ENCODE measurements at regions not wholly inside any gene's neighbourhood (a gene's known extent, or its start where the extent isn't known, plus 50 kb on each side); places are given as distances from the start of the nearest gene placed in this dataset.
"Not testable (repeated sequence)": the region's sequence is repeated elsewhere in the genome, so short reads cannot be mapped to it uniquely, and the experiment has no call there.

GRCh38 chr11:67780056-67780455, 105.6 kb upstream of the ALDH3B2 start:
- peak; percentile 49 for DNase-seq (ENCODE audit: low read depth)
- TF ChIP-seq CTCF (IDR thresholded peaks at IDR 0.05; ENCODE audit: insufficient read depth, low read length), result no peak
- no peak overlapping the region for H3K4me3 ChIP-seq (ENCODE audit: low read depth, low read length)

- not testable (repeated sequence) for DNase-seq (ENCODE audit: low read depth); H3K4me3 ChIP-seq (ENCODE audit: low read depth, low read length)
These were observed 104.9 kb upstream of the ALDH3B2 start for GRCh38 chr11:67779189-67779875.

DNA sequence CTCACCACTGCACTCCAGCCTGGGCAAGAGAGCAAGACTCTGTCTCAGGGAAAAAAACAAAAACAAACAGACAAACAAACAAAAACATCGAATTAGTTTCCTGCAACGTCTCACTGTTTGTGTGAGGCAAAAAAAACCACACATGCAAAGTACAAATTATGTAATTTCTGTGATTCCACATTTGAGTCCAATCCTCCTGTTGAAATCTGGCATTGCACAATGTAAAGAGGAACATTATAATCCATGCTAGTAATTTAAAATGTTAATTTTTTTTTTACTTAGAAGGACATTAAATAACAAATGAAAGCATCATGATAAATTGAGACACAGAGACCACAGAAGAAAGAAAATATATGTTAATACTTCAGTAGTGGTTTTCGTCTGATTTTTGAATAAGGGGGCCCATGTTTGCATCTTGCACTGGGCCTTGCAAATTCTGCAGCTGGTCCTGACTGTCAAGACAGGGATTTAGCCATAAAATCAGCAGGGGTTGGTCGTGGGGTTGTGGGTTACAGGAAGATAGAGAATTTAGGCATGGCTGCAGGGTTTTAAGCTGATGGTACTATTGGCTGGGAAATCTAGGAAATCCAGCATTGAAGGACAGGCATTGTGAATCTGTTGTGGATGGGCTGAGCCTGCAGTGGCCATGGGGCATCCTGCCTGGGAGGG, 102.6 kb upstream of the ALDH3B2 start:
- no peak overlapping the region for H3K4me3 ChIP-seq (ENCODE audit: low read depth, low read length)
- TF ChIP-seq CTCF (IDR thresholded peaks at IDR 0.05; ENCODE audit: insufficient read depth, low read length), result no peak
- DNase-seq (ENCODE audit: low read depth), result no peak

DNA sequence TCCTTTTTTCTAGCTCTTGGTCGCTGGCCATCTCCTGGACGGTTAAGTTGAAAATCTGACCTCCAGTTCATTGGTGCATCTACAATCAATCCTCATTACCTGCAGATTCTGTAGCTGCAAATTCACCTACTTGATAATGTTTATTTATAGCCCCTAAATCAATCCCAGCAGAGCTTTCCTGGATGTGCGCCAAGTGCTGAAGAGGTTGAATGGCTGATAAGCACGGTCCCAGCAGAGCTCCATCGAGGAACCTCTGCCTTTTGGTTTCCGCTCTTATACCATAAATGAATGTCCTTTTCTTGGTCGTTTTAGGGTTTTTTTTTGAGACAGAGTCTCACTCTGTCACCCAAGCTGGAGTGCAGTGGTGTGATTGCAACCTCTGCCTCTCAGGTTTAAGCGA, 99.8 kb upstream of the ALDH3B2 start:
- DNase-seq (ENCODE audit: low read depth); H3K4me3 ChIP-seq (ENCODE audit: low read depth, low read length): not testable (repeated sequence)

- not testable (repeated sequence) for H3K4me3 ChIP-seq (ENCODE audit: low read depth, low read length); DNase-seq (ENCODE audit: low read depth)
These were observed 93.7 kb upstream of the ALDH3B2 start for GRCh38 chr11:67768001-67768730.

DNA sequence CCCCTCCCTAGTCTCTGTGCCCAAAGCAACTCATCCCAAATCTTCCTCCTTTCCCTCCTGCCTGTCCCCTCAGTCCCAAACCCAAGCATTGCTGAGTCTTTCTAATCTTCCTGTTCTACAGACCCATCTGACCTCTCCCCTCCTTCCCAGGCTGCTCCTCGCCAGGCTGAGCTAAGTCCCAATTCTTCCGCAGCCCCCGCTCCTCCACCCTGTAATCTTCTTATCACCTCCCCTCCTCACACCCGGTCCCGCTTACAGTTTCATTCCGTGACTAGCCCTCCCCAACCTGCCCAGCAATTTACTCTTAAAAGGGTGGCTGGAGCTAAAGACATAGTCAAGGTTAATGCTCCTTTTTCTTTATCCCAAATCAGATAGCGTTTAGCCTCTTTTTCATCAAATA, 86.8 kb upstream of the ALDH3B2 start:
- not testable (repeated sequence) for H3K4me3 ChIP-seq (ENCODE audit: low read depth, low read length); DNase-seq (ENCODE audit: low read depth)

DNA sequence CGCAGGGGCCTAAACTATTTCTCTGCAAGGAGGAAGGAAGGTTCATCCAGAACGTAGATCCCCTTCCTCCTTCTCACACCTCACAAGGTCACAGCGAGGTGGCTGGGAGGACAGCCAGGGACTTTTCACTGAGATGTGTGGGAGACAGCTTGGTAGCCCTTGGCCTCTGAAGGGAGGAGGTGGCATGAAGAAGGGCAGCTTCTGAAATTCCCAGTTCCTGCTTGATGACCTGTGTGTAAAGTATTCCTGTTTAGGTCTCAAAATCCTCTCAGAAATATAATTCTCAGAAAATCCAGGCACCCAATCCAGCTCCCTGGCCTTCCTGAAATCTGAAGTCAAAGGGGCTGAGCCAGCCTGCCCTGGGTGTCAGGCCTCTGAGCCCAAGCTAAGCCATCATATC, 84.9 kb upstream of the ALDH3B2 start:
- not testable (repeated sequence) for DNase-seq (ENCODE audit: low read depth); H3K4me3 ChIP-seq (ENCODE audit: low read depth, low read length)

DNA sequence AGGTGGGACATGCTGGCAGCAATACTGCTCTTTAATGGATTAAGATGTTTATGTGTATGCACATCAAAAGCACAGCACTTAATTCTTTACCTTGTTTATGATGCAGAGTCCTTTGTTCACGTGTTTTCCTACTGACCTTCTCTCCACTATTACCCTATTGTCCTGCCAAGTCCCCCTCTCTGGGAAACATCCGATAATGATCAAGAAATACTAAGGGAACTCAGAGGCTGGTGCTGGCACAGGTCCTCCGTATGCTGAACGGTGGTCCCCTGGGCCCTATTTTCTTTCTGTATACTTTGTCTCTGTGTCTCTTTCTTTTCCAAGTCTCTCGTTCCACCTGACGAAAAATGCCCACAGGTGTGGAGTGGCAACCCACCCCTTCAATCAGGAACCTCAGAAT, 84.0 kb upstream of the ALDH3B2 start:
- H3K4me3 ChIP-seq (ENCODE audit: low read depth, low read length); DNase-seq (ENCODE audit: low read depth): not testable (repeated sequence)

- H3K4me3 ChIP-seq (ENCODE audit: low read depth, low read length); DNase-seq (ENCODE audit: low read depth): not testable (repeated sequence)
These were observed 83.6 kb upstream of the ALDH3B2 start for GRCh38 chr11:67758009-67758408.

DNA sequence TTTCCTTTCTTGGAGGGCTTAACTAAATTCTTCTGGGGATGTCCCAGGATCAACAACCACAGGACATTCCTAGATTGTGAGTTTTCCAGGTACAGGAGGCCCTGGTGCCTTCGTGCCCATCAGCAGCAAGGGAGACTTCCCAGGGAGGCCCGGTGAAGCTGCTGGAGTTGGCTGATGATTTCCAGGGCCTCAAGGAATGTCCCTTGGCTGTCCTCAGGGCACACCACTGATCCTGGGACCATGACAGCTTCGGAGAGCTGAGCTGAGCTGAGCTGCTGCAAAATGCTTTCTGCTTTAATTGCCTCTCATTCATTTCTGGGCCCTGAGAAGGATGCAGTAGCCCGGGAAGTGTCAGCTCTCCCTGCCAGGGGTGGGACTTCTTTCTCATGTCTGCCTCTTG, 79.4 kb upstream of the ALDH3B2 start:
- H3K4me3 ChIP-seq (ENCODE audit: low read depth, low read length); DNase-seq (ENCODE audit: low read depth): not testable (repeated sequence)

DNA sequence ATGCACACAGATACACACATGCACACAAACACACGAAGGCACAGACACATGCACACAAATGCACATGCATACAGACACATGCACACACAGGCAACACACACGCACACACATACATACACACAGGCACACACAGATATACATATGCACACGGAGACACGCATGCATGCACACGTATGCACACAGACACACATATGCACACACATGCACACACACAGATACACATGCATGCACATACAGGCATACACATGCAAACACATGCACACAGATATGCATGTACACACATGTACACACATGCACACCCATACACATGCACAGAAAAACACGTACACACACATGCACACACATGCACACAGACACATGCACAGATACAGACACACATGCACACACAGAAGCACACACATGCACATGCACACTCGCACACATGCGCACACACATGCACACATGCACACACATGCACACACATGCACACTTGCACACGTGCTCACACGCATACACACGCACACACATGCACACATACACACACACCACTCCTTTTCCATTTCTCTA, 70.8 kb upstream of the ALDH3B2 start:
- DNase-seq (ENCODE audit: low read depth), result no peak
- TF ChIP-seq CTCF (IDR thresholded peaks at IDR 0.05; ENCODE audit: insufficient read depth, low read length), result no peak
- H3K4me3 ChIP-seq (ENCODE audit: low read depth, low read length), result no peak overlapping the region

GRCh38 chr11:67744231-67744630, 69.8 kb upstream of the ALDH3B2 start:
- not testable (repeated sequence) for H3K4me3 ChIP-seq (ENCODE audit: low read depth, low read length); DNase-seq (ENCODE audit: low read depth)

GRCh38 chr11:67738231-67738630, 63.8 kb upstream of the ALDH3B2 start:
- DNase-seq (ENCODE audit: low read depth); H3K4me3 ChIP-seq (ENCODE audit: low read depth, low read length): not testable (repeated sequence)

DNA sequence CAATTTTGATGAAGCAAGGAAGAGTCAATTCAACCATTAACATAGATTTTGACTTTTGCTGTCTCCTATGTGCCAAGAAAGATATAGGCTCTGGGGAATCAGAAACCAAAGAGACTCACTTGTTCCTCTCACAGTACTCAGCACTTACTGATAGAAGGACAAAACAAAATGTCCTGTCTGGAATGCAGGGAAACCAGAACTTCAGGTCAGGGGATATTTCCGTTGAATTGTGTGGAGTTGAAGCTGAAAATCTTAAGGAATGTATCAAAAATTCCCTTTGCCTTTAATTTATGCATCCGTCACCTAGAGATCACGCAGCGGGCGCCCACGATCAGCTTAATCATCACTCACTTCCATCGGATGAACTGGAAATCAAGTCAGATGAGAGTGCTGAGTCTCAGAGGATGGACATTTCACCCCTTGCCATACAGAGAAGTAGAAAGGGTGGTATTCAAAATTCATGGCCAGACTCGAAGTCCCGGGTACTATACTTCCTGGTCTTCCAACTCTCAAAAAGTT, 63.2 kb upstream of the ALDH3B2 start:
- DNase-seq (ENCODE audit: low read depth); H3K4me3 ChIP-seq (ENCODE audit: low read depth, low read length): not testable (repeated sequence)

Measured in fibroblast of the aortic adventitia (primary cell).